Hepatic stellate cell (primary cell): ENCODE measurements at regions not wholly inside any gene's neighbourhood (a gene's known extent, or its start where the extent isn't known, plus 50 kb on each side); places are given as distances from the start of the nearest gene placed in this dataset.

Experiments
- DNase-seq: peaks from one replicate; pipeline ENCODE4 v3.0.0; 2011; ENCODE audit warnings: low spot score

DNA sequence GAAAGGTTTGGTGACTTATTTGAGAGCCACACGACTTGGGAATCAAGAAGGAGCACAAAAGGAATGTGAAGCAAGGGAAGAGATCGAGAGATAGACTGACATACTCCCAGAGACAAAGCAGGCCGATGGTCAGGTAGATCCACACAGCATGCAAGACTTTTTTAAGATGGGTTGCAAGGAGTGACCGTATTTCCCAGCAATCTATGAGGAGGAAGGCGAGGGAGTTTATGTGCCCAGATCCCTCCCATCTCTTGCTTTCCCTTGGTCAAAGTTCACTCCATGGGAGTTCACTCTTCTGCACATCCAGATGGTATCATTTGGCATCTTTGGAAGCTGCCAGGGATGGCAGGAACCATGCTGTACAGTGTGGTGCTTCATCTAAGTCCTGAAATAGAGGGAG, 148.9 kb downstream of the RMI1 start:
- no peak for DNase-seq

DNA sequence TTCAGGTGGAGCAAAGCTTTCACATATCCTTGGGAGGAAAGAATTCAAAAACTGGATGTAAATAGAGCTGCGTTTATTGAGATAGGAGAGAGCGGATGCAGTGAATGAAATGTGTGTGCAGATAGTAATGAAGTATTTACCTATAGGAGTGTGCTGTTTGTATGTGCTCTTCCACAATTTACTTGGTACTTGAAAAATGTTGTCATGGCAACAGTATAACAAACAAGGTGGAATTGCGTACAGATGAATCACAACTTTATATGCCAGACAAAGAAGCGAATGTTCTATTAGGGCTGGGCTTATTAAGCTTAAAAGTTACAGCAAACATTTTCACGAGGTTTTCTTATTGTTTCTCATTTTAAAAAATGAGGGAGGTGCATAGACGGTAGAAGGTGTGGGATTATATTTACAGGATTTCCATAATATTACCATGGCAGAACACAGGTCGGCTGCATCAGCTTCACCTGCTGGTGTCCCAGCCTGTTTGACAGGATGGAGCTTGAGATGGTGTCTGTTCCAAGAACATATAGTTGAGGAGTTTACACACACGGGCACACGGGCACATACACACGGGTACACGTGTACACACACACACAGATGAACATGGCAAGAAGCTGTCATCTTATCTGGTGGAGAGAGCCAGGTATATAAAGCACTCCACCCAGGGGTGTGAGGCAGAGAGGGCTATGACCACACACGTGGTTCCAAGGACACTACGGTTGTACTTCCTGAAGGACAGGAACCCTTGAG, 155.7 kb downstream of the RMI1 start:
- no peak for DNase-seq

DNA sequence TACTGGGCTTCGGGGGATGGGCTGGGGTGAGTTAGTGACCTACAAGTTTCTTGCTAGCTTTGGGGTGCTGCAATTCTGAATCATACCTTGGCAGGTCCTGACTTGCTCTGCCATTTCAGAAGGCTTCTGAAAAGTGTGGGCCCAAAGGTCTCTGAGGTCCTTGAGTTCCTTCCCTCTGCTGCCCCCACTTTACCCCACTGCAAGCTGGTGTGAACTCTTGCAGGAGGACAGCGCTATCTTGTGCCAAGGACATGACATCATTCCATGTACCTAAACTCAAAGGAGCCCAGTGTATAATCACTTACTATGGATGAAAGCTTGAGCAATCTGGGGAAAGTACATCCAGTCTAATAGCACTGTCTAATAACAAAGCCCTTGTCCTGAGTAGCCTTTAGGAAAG, 157.4 kb downstream of the RMI1 start:
- no peak for DNase-seq

DNA sequence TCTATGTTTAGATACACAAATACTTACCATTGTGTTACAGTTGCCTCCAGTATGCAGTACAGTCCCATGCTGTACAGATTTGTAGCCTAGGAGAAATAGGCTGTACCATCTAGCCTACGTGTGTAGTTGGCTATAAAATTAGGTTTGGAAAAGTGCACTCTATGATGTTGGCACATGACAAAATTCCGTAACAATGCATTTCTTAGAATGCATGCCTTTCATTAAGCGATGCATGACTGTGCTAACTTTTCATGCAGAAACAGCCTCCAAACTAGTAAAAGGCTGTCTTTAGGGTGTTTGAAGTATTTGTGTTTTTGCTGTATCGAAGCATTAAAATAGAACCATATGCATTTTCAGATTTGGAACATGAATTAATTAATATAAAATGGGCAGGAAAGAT, 157.9 kb downstream of the RMI1 start:
- DNase-seq, result no peak

DNA sequence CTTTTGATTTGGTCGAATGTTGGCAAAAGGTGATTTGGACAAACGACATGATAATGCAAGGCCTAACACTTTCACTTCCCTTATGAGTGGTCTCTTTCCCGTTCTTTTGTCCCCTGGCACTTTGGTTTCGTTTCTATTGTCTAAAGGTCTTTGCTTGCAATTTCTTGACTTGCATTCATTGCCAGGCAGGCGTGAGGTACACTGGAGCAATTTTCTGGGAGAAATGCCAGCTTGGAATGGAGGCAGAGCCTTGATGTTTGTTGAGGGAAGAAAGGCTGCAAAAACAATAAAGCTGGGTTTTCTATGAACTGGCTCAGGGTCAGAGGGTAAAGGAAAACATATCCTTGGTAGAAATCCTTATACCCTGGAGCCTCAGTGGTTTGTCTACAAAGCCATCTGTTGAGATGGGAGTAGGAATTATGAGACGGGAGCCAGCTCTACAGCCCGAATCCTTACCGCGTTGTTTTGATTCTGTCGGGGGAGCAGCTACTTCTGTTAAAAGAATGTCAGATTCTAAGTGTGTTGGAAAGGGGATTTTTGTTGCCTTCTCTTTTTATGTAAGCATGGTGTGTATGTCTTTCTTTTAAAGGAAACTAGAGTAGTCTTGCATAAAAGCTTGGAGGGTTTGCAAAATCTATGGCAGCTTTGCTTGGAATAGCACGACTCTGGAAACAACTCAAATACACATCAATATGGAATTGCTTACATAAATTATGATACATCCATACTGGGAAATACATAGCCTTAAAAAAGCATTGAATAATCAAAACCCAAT, 158.9 kb downstream of the RMI1 start:
- no peak for DNase-seq

DNA sequence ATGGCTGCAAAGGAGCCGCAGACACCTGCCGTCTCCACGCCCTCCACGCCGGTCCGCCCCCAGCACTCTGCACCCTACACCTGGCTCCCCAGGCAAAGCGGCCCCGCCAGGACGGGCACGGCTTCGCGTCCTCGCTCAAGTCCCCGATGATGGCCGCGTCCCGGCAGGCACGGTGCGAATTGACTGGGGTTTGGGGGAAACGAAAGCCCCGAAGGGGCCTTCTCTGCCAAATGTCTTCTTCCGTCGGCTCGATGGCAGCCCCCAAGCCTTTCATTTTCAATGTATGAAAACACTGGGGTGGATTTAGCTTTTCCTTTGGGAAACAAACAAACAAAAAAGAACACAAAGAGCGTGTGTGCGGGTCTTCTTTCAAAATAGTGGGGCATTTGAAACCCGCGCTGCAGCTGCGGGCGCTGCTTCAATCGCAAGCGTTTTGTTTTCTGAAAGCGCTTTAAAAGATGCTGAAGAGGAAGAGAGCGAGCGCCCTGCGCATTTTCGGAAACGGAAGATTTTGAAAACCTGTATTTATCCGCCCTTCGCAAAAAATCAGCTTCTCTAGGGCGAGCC, 160.0 kb downstream of the RMI1 start:
- no peak for DNase-seq

DNA sequence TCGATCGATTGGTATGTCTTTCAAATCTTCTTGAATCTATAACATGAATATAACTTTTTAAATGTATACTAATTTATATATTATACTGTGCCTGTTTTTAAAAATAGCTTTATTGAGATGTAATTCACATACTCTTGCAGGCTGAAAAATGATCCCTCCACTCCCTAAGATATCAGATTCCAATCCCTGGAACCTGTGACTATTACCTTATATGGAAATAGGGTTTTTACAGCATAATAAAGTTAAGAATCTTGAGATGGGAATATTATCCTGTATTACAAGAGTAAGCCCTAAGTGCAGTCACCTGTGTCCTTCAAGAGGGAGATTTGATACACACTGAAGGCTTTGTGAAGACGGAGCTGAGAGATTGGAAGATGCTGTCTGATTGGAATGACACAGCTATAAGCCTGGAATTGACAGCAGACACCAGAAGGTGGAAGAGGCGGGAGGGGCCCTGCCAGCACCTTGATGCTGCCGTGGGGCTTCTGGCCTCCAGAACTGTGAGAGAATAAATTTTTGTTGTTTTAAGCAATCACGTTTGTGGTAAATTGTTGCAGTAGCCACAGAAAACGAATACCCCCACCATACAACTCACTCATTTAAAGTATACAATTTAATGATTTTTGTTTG, 161.3 kb downstream of the RMI1 start:
- no peak for DNase-seq

DNA sequence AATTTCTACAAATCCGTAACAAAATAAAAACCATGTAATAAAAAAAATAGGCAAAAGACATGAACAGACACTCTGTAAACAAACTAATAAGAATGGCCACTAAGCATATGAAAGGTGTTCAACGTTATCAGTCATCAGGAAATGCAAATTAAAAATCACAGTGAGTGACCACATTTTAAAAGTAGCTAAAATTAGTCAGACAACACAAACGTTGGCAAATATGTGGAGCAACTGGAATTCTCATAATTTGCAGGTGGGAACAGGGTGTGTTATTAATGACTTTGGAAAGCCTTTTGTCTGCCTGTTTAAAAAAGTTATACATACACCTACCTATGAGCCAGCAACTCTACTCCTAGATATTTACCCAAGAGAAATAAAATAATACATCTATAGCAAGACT, 164.4 kb downstream of the RMI1 start:
- DNase-seq, result no peak

DNA sequence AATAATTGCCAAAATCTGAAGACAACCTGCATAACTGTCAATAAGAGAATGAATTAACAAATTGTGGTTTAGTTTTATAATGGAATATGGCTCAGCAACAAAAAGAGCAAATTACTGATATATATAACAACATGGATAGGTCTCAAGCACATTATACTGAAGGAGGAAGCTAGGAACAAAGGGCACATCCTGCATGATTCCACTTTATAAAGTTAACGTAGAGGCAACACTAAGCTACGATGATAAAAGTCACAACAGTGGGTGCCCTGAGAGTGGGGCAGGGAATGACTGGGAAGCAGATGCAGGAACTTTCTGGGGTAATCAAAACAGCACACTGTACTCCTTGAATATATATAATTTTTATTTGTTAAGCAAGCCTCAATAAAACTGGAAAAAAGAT, 165.2 kb downstream of the RMI1 start:
- no peak for DNase-seq

DNA sequence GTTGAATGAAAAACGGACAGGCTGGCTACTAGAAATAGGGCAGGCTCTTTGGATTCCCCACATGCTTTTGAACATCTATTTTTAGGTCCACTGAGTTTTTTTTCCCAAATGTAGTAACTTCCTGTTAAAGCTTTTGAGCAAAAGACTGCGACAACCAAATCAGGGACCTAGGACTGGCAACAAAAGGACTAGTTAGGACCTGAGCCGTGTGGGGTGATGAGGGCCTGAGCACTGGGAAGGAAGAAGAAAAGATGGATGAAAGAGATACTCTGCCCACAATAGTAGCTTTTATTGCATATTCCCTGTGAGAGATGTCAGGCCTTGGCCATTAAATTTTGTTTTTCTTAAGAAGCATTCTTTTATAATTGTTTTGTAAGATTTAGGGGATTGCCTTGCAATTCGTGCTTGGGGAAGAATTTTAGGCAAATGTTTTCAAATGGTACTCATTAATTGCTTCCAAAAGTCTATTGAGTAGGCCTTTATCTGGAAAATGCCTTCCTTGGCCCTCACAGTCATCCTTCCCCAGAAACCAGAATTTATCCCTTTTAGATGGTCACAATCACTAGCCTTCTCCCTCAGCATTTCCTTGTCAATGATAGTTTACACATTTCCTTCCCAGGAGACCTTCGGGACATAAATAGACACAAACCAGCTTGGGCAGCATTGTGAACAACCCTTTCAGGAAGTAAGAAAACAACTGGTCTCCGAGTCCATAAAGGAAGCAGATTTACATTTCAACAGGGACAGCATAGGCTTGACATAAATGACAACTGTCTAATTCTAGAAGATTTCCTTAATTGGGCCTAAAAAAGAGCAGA, 166.5 kb downstream of the RMI1 start:
- peak; percentile 35 for DNase-seq

DNA sequence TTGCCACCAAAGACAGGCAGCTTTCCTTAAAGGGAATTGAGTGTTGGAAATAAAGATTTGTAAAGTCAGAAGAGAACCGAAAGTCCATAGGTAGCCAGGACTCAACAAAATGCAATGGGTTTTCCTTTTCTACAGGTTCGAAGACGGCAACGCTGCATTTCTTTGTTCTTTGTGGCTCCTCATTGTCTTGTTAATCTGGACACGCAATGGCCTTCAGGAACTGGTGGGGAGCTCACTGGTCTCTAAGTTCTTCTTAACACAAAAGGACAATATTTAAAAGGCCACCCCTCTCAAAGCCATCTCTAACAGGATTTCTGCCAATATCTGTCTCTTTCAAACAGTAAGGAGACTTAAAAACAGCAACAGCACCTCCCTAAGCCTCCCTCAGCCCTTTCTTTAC, 170.6 kb downstream of the RMI1 start:
- no peak for DNase-seq

DNA sequence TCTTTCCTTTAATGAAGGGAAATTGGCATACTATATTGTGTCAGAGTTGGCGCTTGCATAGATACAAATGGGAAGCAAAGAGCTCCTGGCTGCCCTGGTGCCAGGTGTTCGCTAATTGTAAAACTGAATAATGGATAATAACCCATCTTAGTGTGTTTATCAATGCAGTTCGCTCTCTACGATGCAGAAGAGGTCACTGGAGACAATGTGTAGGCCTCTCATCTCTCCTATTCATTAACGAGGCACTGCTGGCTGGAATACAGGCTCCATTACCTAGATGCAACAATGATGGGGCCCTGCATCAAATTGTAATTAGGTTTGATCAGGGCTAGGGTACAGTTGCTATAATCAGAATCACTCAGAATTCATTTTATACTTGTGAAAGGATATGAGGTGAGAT, 171.0 kb downstream of the RMI1 start:
- DNase-seq, result no peak

DNA sequence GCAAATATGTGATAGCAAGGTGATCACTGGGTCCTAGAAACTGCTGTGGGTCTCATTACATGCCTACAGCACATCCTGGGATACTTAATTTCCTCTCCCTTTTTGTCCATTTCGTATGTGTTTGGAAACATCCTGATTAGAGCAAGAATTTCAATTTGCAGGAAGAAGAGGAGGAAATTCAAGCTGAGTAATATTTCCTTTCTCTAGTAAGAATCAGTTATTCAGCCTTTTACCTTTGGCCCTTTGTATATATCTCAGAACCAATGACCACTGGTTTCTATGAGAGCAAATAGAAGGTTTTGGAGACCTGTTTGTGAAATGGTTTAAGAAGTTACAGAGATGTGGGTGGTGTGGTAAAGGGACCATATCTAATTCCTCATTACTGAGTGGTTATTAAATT, 171.6 kb downstream of the RMI1 start:
- DNase-seq, result no peak

DNA sequence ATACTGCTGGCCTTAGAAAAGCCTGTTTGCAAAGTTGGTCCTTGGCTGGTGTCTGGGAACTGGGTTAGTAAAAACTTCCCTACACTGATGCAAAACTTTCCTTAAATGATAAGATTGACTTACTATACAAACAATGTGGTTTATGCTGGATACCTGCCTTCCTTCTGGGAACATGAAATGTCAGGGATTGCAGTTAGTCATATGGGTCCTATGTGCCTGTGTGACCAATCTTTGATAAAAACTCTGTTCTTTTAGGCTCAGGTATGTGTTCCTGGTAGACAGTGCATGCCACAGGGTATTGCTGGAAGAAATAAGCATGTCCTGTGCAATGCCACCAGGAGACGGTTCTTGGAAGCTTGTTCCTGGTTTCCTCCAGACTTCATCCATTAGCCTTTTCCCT, 173.3 kb downstream of the RMI1 start:
- DNase-seq, result peak; percentile 10

DNA sequence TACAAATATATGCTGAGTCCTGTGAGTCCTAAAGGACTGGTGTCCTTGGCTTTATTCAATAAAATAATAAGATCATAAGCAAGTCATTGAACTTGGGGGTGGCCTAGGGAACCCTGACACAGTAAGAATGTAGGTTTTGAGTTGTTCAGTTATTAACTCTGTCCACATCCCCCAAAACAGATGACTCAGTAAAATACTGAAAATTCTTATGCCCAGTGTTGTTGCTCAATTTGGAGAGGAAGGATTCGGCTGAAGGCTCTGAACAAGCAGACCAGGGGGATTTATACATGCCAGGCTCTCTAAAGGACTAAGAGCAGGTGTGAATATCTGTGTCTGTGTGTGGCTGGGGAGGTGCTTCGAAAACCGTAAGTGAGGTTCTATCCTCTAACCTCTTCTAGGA, 173.7 kb downstream of the RMI1 start:
- peak; percentile 22 for DNase-seq

DNA sequence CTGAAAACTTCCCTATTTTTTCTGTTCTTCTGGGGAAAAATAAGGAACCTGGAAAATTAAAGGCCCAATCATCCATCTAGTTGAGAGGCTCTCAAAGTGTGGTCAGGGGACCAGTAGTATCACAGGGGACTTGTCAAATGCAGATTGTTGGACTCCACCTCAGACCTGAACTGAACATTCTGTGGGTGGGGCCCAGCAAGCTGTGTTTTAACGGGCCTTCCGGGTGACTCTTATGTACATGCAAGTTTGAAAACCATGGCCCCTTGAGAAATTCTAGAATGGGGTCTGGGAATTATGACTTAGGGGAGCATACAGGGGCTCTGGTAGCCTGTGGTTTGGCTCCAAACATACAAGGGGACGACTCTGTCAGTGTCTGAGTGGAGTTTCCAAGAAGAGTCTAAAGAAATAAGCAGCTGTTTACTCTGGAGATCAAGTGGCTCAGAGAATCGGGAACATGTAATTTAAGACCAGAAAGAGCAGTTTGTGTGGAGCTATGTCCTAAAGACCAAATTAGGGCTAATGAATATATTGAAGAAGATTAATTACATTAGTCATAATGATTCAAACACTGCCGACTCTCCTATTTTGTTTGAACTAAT, 177.4 kb downstream of the SLC28A3 start:
- no peak for DNase-seq

DNA sequence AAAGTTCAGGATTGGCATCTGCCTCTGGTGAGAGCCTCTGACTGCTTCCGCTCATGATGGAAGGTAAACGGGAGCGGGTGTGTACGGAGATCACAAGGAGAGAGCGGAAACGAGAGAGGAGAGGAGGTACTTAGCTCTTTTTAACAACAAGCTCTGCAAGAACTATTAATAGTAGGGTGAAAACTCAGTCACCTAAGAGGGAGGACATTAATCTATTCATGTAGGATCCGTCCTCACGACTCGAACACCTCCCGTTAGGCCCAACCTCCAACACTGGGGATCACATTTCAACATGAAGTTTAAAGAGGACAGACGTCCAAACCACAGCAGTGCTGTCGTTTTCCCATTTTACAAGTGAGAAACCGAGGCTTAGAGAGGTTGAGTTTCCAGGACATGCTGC, 173.7 kb downstream of the SLC28A3 start:
- DNase-seq, result no peak

DNA sequence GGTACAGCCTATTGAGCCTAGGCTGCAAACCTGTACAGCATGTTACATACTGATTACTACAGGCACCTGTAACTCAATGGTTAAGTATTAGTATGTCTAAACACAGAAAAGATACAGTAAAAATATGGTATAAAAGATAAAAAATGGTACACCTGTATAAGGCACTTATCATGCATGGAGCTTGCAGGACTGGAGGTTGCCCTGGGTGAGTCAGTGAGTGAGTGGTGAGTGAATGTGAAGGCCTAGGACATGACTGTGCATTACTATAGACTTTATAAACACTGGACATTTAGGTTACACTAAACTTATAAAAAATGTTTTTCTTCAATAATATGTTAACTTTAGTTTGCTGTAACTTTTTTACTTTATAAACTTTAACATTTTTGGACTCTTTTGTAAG, 171.3 kb downstream of the SLC28A3 start:
- no peak for DNase-seq

DNA sequence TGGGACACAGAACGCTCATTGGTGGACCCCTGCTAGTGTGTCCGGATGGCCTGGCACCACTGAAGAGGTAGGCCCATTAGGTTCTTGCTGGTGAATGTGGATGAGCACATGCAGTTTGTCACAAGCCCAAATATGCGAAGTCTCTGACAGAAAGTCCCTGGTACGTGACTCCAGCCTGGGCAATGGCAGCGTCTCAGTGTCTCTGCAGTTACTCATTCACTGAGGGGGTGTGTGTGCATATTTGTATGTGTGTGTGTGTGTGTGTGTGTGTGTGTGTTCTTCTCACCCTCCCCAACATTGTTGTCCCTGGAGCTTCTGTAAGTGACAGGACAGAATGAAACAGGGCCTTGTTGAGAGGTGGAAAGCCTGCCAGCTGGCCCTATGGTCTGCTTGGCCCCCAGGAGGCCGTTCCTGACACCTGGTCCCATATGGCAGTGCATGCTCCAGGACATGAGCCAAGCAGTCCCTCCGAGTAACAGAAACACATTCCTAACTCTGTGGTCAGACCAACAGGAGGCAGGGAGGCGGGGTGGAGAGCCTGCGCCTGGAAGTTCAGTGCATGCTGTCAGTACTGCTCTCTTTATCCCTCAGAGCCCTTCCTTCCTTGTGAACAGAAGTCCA, 169.9 kb downstream of the SLC28A3 start:
- peak; percentile 93 for DNase-seq

DNA sequence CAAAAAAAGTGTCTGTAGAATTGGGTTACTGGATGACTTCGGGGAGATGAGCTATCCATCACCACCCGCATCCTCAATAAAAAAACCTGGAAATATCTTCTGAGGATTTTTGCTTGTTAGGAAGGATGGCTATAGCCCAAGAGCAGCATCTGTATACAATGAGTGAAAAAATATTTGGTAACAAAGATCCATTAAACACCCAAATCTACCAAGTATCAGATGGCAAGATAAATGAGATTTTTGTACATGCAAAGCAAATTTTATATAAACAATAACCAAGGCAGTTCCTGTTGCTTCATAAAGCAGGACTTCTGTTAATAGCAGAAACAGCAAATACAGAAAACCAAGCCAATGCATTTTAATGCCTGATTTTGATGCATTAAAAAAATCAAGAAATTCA, 166.6 kb downstream of the SLC28A3 start:
- DNase-seq, result no peak

DNA sequence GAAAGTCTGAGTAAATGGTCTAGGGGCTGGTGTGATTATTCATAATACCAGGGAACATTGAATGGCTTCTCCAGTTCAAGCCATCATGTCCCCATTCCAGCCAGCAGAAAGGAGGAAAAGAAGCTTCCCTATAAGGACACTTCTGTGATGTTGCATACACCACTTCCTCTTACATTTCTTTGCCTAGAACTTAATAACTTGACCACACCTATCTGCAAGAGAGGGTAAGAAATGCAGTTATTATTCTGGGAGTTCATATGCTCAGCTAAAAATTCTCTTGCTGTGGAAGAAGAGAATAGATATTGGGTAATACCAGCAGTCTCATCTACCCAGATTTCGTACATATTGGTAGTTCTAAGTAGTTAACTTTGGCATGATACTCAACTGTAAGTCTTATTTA, 166.1 kb downstream of the SLC28A3 start:
- DNase-seq, result no peak
